ENCODE measurements at regions not wholly inside any gene's neighbourhood (a gene's known extent, or its start where the extent isn't known, plus 50 kb on each side); places are given as distances from the start of the nearest gene placed in this dataset.

- TF ChIP-seq CTCF (IDR thresholded peaks at IDR 0.05) (no peak), POLR2A (IDR thresholded peaks at IDR 0.05) (no peak)
These were observed 152.4 kb downstream of the ABCC12 start for GRCh38 chr16:48003206-48003907.

All from body of pancreas (tissue), 4 donors.